ENCODE measurements at regions not wholly inside any gene's neighbourhood (a gene's known extent, or its start where the extent isn't known, plus 50 kb on each side); places are given as distances from the start of the nearest gene placed in this dataset.
A peak's percentile ranks its signal among the peaks of the same experiment; 100 is the strongest.
"Not testable (repeated sequence)": the region's sequence is repeated elsewhere in the genome, so short reads cannot be mapped to it uniquely, and the experiment has no call there.

GRCh38 chr10:55899472-55900147 is 461.4 kb downstream of the ZWINT start:
- DNase-seq (ENCODE audit: low spot score): not testable (repeated sequence)

DNA sequence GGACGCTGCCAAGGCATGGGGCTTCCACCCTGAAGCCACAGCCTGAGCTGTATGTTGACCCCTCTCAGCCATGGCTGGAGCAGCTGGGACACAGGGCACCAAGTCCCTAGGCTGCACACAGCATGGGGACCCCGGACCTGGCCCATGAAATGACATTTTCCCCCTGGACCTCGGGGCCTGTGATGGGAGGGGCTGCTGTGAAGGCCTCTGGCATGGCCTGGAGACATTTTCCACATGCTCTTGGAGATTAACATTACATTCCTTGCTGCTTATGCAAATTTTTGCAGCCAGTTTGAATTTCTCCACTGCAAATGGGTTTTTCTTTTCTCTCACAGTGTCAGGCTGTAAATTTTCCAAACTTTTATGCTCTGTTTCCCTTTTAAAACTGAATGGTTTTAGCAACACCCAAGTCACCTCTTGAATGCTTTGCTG is 463.6 kb downstream of the ZWINT start:
- DNase-seq (ENCODE audit: low spot score): no peak

GRCh38 chr10:55892276-55892675 is 468.8 kb downstream of the ZWINT start:
- DNase-seq (ENCODE audit: low spot score): no peak

GRCh38 chr10:55881588-55881987 is 479.5 kb downstream of the ZWINT start:
- DNase-seq (ENCODE audit: low spot score): no peak

GRCh38 chr10:55873485-55873884 is 487.6 kb downstream of the ZWINT start:
- no peak for DNase-seq (ENCODE audit: low spot score)

GRCh38 chr10:55870186-55870585 is 490.9 kb downstream of the ZWINT start:
- DNase-seq (ENCODE audit: low spot score): no peak

DNA sequence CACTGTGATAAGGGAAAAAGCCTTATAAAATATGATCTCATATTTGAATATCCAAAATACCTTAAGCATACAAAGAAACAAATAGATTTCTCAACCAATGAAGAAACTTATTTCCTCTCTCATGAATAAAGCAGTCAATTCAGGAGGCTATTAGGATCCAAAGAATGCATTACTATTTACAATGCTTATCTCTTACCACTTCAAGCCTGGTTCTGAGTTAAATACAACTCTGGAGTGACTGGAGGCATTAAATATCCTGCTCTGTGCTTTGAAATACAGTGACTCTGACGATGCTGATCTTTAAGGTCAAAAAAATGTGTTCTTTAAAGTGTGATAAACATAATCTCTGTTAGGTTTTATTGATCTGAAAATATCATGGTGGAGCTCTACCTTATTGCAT is 493.2 kb downstream of the ZWINT start:
- no peak for DNase-seq (ENCODE audit: low spot score)

- DNase-seq (ENCODE audit: low spot score): no peak
These were observed 502.3 kb downstream of the ZWINT start for GRCh38 chr10:55858730-55859129.

- DNase-seq (ENCODE audit: low spot score): no peak
These were observed 508.2 kb downstream of the ZWINT start for GRCh38 chr10:55852900-55853299.

DNA sequence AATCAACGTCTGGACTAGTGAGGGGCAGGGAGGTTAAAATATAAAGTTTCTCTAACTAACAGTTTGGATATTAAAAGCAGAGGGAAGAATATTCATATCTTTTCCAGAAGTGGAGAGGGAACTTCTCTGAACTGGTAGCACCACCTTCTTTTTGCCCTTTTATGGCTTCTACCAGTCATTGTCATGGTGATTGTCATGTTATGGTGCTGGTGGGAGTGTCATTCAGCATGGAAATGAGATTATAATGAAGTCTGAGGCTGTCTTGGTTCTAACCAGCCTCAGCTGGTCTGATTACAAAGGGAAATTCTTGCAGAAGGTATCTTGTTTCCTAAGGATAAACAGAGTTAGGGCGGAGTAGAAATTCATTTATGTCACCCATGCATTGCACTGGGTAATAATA is 523.8 kb downstream of the ZWINT start:
- DNase-seq (ENCODE audit: low spot score): no peak

GRCh38 chr10:55822096-55822495 is 539.0 kb downstream of the ZWINT start:
- DNase-seq (ENCODE audit: low spot score): no peak

DNA sequence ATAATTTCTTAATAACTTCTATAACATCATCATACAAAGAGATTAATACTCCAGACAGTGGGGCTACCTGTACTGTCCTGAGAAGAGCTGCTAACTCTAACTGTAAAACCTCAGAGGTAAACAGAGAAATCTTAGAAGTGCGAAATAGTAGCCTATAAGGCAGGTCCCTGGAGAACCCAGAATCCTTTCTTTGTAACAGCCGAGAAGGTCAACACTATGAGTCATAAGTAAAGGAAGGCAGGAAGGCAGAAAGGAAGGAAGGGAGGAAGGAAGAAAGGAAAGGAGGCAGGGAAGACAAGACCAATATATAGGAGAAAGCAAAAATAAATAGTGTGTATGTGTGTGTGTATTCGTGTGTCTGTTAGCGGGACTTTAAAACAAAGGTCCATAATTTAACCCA is 540.6 kb downstream of the ZWINT start:
- no peak for DNase-seq (ENCODE audit: low spot score)

GRCh38 chr10:55820071-55820470 is 541.0 kb downstream of the ZWINT start:
- no peak for DNase-seq (ENCODE audit: low spot score)

- no peak for DNase-seq (ENCODE audit: low spot score)
These were observed 547.4 kb downstream of the ZWINT start for GRCh38 chr10:55813451-55814170.

DNA sequence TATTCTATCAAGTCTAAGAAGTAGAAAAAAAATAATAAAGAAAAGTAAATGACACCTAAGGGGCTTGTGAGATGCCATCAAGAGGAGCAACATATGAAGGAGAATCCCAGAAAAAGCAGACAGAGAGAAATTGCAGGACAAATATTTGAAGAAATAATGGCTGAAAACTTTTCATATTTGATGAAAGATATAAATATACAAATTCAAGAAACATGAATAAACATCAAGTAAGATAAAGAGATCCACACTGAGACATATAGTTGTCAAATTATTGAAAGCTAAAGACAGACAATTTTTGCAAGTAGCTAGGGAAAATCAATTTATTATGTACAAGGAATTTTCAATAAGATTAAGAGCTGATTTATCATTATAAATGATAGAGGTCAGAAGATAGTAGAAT is 558.0 kb downstream of the ZWINT start:
- no peak for DNase-seq (ENCODE audit: low spot score)

DNA sequence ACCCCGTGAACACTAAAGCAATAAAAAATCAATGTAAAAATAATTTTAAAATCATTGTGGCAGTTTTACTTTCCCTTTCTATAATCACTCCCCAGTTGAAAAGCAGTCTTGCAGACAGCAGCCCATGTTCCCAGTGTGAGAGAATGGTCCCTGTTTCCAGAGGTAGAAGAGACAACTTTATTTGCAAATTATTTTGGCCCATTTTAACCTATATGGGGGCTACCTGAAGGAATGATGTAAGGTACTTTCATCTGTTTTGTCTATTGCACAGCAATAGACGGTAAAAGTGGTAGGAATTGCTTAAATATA is 559.8 kb downstream of the ZWINT start:
- no peak for DNase-seq (ENCODE audit: low spot score)

DNA sequence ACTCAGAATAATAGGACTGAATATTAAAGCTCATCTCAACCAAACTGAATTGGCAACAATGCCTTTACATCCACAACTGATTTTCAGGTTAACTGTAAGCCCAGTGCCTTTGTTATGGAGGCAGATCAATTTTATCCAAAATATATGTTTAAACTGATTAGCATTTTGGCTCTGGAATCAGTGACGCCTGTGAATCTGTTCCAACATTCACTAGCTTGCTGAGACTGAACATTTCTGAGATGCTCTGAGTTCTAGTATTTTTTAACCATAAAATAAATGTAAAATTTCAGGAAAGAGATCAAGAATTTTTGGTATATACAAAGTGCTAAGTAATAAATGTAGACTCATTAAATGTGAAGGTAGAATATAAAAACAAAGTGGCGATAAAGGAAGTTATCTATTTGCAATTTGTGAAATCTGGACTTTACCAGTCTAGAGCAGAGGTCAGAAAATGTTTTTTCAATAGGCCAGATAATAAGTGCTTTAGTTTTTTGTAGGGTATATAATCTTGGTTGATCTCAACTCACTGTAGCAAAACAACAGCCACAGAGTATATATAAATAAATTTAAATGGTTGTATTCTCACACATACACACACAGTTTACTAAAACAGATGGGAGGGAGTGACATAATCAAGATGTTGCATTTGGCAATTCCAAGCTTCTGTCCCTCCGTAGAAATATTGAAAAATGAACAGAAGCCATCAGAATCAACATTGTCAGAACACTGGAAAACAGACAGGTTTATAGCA is 560.3 kb downstream of the ZWINT start:
- DNase-seq (ENCODE audit: low spot score): no peak

DNA sequence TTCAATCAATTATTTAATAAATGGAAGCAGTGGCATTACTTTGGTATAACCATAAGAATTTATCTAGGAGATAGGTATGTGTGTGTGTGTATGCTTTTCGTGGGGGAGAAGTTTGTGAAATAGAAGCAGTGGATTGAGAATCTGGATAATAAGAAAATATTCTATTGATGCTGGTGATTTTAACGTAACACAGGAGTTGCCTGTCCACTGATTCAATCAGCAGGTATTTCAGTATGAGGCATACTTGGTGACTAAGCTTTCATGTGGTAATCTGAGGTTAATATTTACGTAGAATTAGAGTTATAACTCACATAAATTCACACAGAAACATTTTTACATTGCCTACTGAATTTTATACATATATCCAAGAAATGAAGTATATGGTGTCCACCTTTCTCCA is 568.0 kb downstream of the ZWINT start:
- DNase-seq (ENCODE audit: low spot score): no peak

DNA sequence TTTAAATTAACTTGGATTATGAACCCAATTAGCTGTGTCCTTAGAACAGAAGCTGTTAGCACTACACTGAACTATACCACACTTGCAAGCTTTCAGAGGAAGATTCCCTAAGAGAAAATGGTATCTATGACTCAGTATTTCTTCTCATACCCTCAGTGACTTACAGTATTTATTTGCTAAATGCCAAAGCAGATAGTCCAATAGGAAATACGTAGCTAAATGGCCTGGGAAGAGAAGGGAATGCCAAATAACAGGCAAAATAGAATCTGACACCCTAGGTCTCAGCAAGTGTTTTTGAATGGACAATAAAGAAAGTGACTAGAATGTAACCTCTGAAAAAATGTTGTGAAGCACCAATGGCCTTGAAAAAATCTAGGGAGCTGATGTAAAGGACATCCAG is 570.8 kb downstream of the ZWINT start:
- not testable (repeated sequence) for DNase-seq (ENCODE audit: low spot score)

- DNase-seq (ENCODE audit: low spot score): peak; percentile 18
These were observed 574.5 kb downstream of the ZWINT start for GRCh38 chr10:55786461-55787050.

GRCh38 chr10:55782181-55782580 is 578.9 kb downstream of the ZWINT start:
- DNase-seq (ENCODE audit: low spot score): no peak

- DNase-seq (ENCODE audit: low spot score): no peak
These were observed 594.8 kb downstream of the ZWINT start for GRCh38 chr10:55766212-55766611.

GRCh38 chr10:55750458-55750857 is 610.6 kb downstream of the ZWINT start:
- no peak for DNase-seq (ENCODE audit: low spot score)

All from D341Med (cell line).